22Rv1 (cell line): ENCODE measurements at regions not wholly inside any gene's neighbourhood (a gene's known extent, or its start where the extent isn't known, plus 50 kb on each side); places are given as distances from the start of the nearest gene placed in this dataset.

Source experiments
- H3K27ac ChIP-seq: fragments of 450-650 bp; 2 replicates; pipeline ENCODE4 v1.5.1; 2017
- CTCF ChIP-seq: fragments of 450-650 bp; IDR thresholded peaks from 2 replicates; pipeline ENCODE4 v1.5.1; 2017; ENCODE audit warnings: mild to moderate bottlenecking
- ZFX ChIP-seq: fragments of 450-650 bp; IDR thresholded peaks from 2 replicates; pipeline ENCODE4 v1.6.1; 2017; ENCODE audit warnings: antibody characterized with exemption, borderline replicate concordance

GRCh38 chr16:86138121-86139085, 239.4 kb downstream of the IRF8 start:
- H3K27ac ChIP-seq: no peak overlapping the region
- TF ChIP-seq ZFX (no peak), CTCF (no peak)

GRCh38 chr16:86142801-86143236, 243.9 kb downstream of the IRF8 start:
- H3K27ac ChIP-seq: no peak overlapping the region
- TF ChIP-seq CTCF: no peak
- no peak for TF ChIP-seq ZFX

- no peak for TF ChIP-seq ZFX
- no peak for TF ChIP-seq CTCF
- no peak overlapping the region for H3K27ac ChIP-seq
Observed at GRCh38 chr16:86143666-86144065, 244.7 kb downstream of the IRF8 start.

DNA sequence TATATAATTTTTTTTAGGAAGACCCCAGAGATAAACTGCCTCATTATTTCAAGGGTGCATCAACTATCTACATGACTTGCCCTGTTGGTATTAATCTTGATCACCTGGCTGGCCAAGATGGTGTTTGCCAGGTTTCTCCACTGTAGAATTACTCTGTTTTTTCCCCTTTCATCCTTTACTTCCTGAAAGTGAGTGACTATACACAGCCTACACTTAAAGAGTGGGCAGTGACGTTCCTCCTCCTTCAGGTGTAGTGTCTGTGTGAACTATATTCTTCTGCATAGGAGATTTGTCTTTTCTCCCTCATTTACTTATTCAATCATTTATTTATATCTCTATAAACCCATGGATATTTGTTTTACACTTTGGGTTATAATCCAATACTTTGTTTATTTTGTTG, 246.7 kb downstream of the IRF8 start:
- no peak for TF ChIP-seq ZFX
- H3K27ac ChIP-seq: no peak overlapping the region

- H3K27ac ChIP-seq: no peak overlapping the region
Observed at GRCh38 chr16:86150641-86151238, 251.8 kb downstream of the IRF8 start.

DNA sequence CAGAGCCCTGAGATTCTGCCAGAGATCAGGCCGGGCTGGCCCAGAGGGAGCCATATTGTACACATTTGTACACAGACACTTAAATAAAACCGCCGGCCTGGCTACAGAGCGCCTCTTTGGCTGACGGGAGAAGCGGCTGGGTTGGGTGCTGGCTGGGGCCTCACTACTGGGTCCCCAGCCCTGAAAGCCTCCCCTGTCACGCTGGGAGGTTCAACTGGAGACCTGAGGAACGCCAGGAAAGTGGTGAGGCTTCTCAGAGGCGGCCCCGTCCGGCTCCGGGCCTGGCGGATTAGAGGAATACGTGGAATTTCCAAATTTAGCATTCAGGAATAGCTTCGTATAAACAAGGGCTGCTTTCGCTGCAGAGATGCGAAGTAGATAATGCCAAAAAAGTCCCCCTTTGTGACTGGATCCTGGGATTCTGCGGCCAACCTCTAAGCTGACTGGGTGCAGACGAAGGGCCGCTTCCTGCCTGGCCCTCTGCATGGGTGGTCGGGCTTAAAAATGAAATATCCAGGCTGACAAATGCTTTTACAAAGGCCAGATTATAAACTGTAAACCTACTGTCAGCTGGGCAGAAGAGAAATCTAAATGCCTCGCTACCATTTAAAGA, 252.4 kb downstream of the IRF8 start:
- H3K27ac ChIP-seq: no peak overlapping the region
- TF ChIP-seq CTCF (no peak), ZFX (no peak)

More at GRCh38 chr16:86150641-86151238, 251.8 kb downstream of the IRF8 start:
- no peak for TF ChIP-seq ZFX

DNA sequence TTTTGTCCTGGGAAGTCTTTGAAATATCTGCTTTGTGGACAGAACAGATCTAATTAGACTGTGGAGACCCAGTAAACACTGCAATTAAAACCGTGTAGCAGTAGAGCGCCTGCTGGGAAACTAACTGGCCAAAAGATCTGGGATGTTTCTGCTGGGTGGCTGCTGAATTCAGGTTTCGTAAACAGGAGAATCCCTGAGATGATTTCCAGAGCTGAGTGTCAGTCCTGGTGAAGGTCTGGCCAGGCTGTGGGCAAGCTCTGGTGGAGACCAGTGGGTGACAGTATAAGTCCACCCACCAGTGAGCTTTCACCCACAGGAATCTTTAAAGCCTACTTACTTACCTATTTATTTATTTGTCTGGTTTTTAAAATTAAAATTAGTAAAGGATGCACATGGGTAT, 257.2 kb downstream of the IRF8 start:
- TF ChIP-seq ZFX (no peak), CTCF (no peak)
- H3K27ac ChIP-seq: no peak overlapping the region
